ENCODE measurements at regions not wholly inside any gene's neighbourhood (a gene's known extent, or its start where the extent isn't known, plus 50 kb on each side); places are given as distances from the start of the nearest gene placed in this dataset.

- Histone ChIP-seq H3K4me2 (ENCODE audit: insufficient read depth, low read length) (no peak overlapping the region), H3K9ac (ENCODE audit: insufficient read depth in 1 of 2, low read depth in 2 of 2, low read length in 2 of 2) (no peak overlapping the region), H3K4me1 (replicated peaks in 1 of 2; ENCODE audit: control insufficient read depth in 2 of 2, insufficient read depth in 2 of 2, low read length in 2 of 2) (no peaks in the 10 kb centered on the region), H2AFZ (ENCODE audit: low read depth, low read length) (no peak overlapping the region), H3K36me3 (ENCODE audit: control insufficient read depth, insufficient read depth, low read length) (no peaks in the 10 kb centered on the region), H3K27me3 (ENCODE audit: control insufficient read depth in 2 of 2, insufficient read depth in 2 of 2, low read length in 2 of 2) (no peaks in the 10 kb centered on the region), H3K79me2 (ENCODE audit: control insufficient read depth, insufficient read depth, low read length) (no peaks in the 10 kb centered on the region), H3K4me3 (no peak overlapping the region), H3K9me1 (ENCODE audit: control insufficient read depth, insufficient read depth, low read length) (no peaks in the 10 kb centered on the region), H3K27ac (ENCODE audit: extremely low read depth, low read depth, low read length) (no peak overlapping the region), H4K20me1 (replicated peaks; ENCODE audit: control insufficient read depth, insufficient read depth, low read length) (no peaks in the 10 kb centered on the region), H3K9me3 (replicated peaks; ENCODE audit: control insufficient read depth, insufficient read depth, low read depth, low read length) (no peaks in the 10 kb centered on the region)
- in situ Hi-C loops (cut with MboI), result no loop called here
- TF ChIP-seq SUPT5H (IDR thresholded peaks at IDR 0.05) (no peak), ZNF551 (CRISPR knock-in tag; IDR thresholded peaks at IDR 0.05) (no peak), CBX3 (IDR thresholded peaks at IDR 0.05; ENCODE audit: borderline replicate concordance in 1 of 2, low read length in 2 of 2) (no peak), MEIS2 (IDR thresholded peaks at IDR 0.05; ENCODE audit: partially characterized antibody) (no peak), SMAD3 (CRISPR knock-in tag; conservative IDR thresholded peaks at IDR 0.05) (no peak), ZZZ3 (IDR thresholded peaks at IDR 0.05) (no peak), E2F3 (CRISPR knock-in tag; IDR thresholded peaks at IDR 0.05) (no peak), SMARCA5 (IDR thresholded peaks at IDR 0.05) (no peak), ZFP91 (CRISPR knock-in tag; IDR thresholded peaks at IDR 0.05) (no peak), BRD9 (IDR thresholded peaks at IDR 0.05; ENCODE audit: low read depth, partially characterized antibody) (no peak), ZNF717 (CRISPR knock-in tag; IDR thresholded peaks at IDR 0.05) (no peak), RUNX1 (IDR thresholded peaks at IDR 0.05; ENCODE audit: low read depth) (no peak), PKNOX1 (IDR thresholded peaks at IDR 0.05) (no peak), XRCC4 (IDR thresholded peaks at IDR 0.05; ENCODE audit: extremely low read depth, insufficient read depth, insufficient read length) (no peak)
- BruUV-seq (replicated peaks), result no TSS peak
- ATAC-seq, result no peak
- POLR2A ChIA-PET, result no interaction called here
- CTCF ChIA-PET (ENCODE audit: low intra/inter-chr PET ratio), result no interaction called here
- DNase-seq (ENCODE audit: extremely low read depth in 1 of 4, low spot score in 3 of 4), result no peak
- no peak for FAIRE-seq
- intact Hi-C loops (cut with micrococcal nuclease), result no loop called here
- WGBS (ENCODE audit: insufficient coverage, low coverage, missing lambda C conversion rate), result 0% methylated on average over 3 of the region's 3 CpGs
Observed at GRCh38 chr3:150104564-150104963, 133.9 kb upstream of the PFN2 start.
